ENCODE measurements at regions not wholly inside any gene's neighbourhood (a gene's known extent, or its start where the extent isn't known, plus 50 kb on each side); places are given as distances from the start of the nearest gene placed in this dataset.

DNA sequence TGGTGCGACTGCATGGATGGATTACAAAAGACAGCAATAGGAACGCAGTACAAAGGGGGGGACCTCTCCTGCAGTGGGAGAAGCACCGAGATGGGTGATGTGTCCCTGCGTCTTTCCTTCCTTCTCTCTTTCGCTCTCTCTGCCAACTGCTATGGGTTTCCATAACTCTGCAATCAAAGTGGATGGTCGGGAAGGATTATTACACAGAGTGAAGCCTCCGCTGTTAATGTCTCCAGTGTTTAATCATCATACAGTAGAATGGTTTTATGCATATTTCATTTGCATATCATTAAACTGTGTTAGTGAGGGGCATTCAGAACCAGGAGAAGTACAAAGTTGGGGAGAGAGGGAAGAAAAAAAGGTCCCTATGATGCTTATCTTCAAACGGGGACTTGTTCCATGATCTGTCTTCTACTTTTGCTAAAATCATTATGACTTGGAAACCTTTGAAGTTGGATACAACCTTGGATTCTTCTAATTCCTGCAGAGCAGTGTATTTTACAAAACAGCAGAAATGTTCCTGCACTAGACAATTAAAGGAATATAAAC lies 255.9 kb upstream of the PMFBP1 start:
- TF ChIP-seq, protein P1, sequence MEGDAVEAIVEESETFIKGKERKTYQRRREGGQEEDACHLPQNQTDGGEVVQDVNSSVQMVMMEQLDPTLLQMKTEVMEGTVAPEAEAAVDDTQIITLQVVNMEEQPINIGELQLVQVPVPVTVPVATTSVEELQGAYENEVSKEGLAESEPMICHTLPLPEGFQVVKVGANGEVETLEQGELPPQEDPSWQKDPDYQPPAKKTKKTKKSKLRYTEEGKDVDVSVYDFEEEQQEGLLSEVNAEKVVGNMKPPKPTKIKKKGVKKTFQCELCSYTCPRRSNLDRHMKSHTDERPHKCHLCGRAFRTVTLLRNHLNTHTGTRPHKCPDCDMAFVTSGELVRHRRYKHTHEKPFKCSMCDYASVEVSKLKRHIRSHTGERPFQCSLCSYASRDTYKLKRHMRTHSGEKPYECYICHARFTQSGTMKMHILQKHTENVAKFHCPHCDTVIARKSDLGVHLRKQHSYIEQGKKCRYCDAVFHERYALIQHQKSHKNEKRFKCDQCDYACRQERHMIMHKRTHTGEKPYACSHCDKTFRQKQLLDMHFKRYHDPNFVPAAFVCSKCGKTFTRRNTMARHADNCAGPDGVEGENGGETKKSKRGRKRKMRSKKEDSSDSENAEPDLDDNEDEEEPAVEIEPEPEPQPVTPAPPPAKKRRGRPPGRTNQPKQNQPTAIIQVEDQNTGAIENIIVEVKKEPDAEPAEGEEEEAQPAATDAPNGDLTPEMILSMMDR (IDR thresholded peaks at IDR 0.05; ENCODE audit: insufficient read depth, low read length): no peak
- no peak overlapping the region for H3K4me3 ChIP-seq (ENCODE audit: low read depth, low read length)

DNA sequence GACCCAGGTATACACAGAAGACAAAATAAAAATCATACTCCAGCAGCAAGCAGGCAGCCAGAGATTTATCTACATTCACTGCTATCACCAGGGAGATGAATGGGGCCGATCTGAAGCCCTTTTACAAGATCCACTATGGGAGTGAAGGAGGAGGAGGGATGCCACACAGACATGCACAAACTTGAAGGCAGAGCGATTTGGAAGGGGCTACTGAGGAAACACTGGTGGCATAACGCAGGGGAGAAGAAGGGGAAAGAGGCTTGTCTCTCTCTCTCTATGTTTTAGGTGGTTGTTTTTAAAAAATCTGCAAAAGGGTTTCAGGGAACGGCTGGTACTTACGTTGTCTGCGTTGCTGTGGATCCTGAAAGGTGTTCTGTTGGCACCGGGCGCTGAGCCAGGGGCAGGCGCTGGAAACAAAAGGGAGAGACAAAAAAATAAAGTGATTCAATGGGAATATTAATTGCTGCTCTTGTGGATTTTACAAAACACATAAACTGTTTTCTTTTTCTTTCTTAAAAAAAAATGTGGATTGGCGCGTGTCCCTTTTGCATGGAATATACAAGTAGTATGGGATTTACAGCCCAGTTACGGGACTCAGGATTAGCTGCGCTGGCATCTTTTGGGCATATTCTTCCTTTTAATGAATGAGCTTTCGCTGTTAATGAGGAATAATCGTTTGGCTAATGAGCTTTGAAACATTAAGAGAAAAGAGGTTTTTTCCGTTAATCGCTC lies 255.3 kb upstream of the PMFBP1 start:
- no peak for DNase-seq (ENCODE audit: low read depth)
- TF ChIP-seq, protein P1 (IDR thresholded peaks at IDR 0.05; ENCODE audit: insufficient read depth, low read length): no peak
- no peak overlapping the region for H3K4me3 ChIP-seq (ENCODE audit: low read depth, low read length)

More for the DNA sequence above, 255.9 kb upstream of the PMFBP1 start:
- DNase-seq (ENCODE audit: low read depth): no peak

DNA sequence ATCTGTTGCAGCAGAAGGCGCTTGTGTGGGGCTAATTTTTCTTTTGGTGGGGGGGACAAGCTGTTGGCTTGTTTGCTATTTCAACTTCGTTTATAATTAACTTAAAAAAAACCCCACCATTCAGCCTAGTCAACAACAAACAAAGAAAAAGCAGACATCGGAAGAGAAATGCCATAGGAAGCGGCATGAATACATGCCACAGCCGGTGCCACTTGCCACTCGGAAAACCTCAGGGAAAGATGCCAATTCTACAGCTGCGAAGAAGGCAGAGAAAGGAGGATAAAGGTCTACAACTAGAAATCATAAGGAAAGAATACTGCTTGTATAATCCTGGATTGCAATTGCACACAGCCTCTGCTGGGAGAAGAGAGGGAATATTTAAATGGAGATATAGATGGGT lies 254.4 kb upstream of the PMFBP1 start:
- H3K4me3 ChIP-seq (ENCODE audit: low read depth, low read length): no peak overlapping the region
- DNase-seq (ENCODE audit: low read depth): no peak
- TF ChIP-seq, protein P1 (IDR thresholded peaks at IDR 0.05; ENCODE audit: insufficient read depth, low read length): no peak

DNA sequence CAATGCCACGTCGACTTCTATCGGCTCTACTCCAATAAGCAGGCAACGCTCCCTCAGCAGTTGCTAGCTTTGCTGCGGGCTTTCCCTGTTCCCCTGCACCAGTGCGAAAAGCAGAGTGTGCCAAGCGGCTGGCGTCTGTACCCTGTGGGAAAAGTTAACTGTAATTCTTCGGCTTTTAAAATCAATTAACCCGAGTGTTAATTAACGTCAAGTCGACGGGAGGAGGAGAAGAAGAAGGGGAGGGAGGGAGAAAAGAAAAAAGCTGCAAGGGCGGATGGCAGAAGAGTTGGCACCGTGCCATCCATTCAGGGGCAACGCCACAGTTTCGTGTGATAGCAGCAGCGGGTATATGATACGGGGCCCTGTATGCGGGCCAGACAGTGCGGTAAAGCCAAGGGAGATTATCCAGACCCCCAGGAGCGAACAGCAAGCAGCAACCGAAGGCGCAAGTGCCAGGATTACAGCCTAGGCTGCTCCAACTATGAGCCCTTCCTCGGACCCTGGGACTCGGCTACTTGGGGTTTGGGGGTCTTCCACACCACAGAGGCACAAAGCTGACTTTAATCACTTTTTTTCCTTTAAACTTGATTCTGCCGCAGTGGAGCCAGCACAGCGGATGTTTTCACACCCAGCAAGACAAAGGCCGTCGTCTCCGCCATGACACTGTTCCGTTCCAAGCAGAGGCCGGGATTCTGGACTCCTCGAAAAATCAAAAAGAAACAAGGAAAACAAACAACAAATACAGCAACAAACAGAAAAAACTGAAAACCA lies 253.8 kb upstream of the PMFBP1 start:
- TF ChIP-seq, protein P1 (IDR thresholded peaks at IDR 0.05; ENCODE audit: insufficient read depth, low read length): no peak
- DNase-seq (ENCODE audit: low read depth): no peak
- H3K4me3 ChIP-seq (ENCODE audit: low read depth, low read length): no peak overlapping the region

DNA sequence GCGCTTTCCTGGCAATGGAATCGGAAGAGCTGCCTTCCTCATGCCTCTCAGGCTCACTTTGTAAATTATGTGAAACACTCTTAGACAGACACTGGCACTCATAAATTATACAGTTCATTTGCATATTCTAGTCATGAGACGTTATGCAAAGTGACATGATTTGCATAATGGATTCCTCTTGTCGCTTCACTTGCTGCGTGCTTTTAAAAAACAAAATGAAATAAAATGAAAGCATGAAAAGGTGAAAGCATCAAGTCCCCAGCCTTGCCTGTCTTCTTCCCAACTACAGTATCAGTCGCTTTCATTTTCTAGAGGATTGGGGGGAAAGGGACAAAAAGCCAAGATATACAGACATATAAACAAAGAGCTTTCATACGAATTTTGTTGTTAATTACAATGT lies 252.8 kb upstream of the PMFBP1 start:
- no peak for DNase-seq (ENCODE audit: low read depth)
- TF ChIP-seq, protein P1 (IDR thresholded peaks at IDR 0.05; ENCODE audit: insufficient read depth, low read length): no peak
- H3K4me3 ChIP-seq (ENCODE audit: low read depth, low read length): no peak overlapping the region

DNA sequence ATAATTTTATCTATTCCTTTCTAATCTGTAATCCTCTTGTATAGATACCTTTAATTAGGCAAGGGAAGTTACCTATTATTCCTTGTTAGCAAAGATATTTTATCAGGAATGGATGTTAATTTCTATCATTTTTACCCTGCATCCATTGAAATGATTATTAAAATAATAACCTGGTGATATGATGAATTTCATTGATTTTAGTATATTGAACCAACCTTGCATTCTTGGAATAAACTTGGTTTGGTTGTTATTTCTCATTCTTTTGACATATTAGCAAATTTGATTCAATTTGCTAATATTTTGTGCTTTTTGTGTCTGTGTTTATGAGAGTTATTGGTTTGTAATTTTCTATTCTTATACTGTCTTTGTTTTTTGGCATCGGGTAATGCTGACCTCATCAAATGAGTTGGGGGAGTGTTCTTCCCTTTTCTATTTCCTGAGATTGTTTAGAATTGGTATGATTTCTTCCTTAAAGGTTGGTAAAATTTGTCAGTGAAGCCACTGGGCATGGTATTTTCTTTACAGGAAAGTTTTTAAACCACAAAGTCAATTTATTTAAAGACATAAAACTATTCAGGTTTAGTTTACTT lies 250.4 kb upstream of the PMFBP1 start:
- no peak for DNase-seq (ENCODE audit: low read depth)
- TF ChIP-seq, protein P1 (IDR thresholded peaks at IDR 0.05; ENCODE audit: insufficient read depth, low read length): no peak
- H3K4me3 ChIP-seq (ENCODE audit: low read depth, low read length): no peak overlapping the region

Data from fibroblast of the aortic adventitia (primary cell).